ENCODE measurements at regions not wholly inside any gene's neighbourhood (a gene's known extent, or its start where the extent isn't known, plus 50 kb on each side); places are given as distances from the start of the nearest gene placed in this dataset.
A peak's percentile ranks its signal among the peaks of the same experiment; 100 is the strongest.

DNA sequence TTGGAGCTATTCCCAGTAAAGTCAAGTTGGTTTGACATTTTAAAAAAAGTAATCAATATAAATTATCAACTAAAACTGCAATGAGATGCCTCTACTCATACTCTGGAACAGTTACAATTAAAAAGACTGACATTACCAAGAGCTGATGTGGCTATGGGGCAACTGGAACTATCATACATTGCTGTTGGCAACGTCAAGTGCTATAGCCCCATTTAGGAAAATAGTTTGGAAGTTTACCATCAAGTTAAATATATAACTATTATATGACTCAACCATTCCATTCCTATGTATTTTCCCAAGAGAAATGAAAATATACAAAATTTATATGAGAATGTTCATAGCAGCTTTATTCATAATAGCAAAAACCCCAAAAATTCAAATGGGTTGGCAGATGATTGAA lies 111.4 kb upstream of the HDGFL1 start:
- no peak for TF ChIP-seq EZH2 (IDR thresholded peaks at IDR 0.05; ENCODE audit: insufficient read depth, poor library complexity, severe bottlenecking)
- no peak for TF ChIP-seq EZH2phosphoT487 (IDR thresholded peaks at IDR 0.05; ENCODE audit: insufficient read depth, low read depth)
- WGBS, 2 experiments (ENCODE audit: low coverage in 1 of 2, low lambda C conversion rate in 2 of 2, missing lambda C conversion rate in 2 of 2), result 37 to 56% methylated on average over 1 of the region's 1 CpG
- no peaks in the 10 kb centered on the region for H3K9me2 ChIP-seq (ENCODE audit: insufficient read depth)
- no peaks in the 10 kb centered on the region for H3K36me3 ChIP-seq (ENCODE audit: low read depth)
- H2AFZ ChIP-seq, result no peak overlapping the region
- in situ Hi-C loops (cut with MboI), result no loop called here
- H3K79me2 ChIP-seq (ENCODE audit: insufficient read depth), result no peaks in the 10 kb centered on the region
- no peak overlapping the region for H3K4me2 ChIP-seq (ENCODE audit: unreplicated experiment)
- no peaks in the 10 kb centered on the region for H3F3A ChIP-seq (ENCODE audit: insufficient read depth)
- no peaks in the 10 kb centered on the region for H4K20me1 ChIP-seq (ENCODE audit: insufficient read depth)
- H3K4me1 ChIP-seq (ENCODE audit: insufficient read depth), result no peaks in the 10 kb centered on the region
- peaks cover 5% of the 10 kb centered on the region for H3K9me3 ChIP-seq (ENCODE audit: low read depth)
- no peak overlapping the region for H3K4me3 ChIP-seq
- H3K9ac ChIP-seq, result no peak overlapping the region
- H3K27ac ChIP-seq, result no peak overlapping the region
- no peak for DNase-seq
- no peaks in the 10 kb centered on the region for H3K27me3 ChIP-seq (replicated peaks; ENCODE audit: insufficient read depth)

- Histone ChIP-seq H3K79me2 (ENCODE audit: insufficient read depth) (no peaks in the 10 kb centered on the region), H3K4me3 (no peak overlapping the region), H3F3A (ENCODE audit: insufficient read depth) (no peaks in the 10 kb centered on the region), H3K27ac (no peak overlapping the region), H3K9me2 (ENCODE audit: insufficient read depth) (no peaks in the 10 kb centered on the region), H3K9me3 (ENCODE audit: low read depth) (no peaks in the 10 kb centered on the region), H3K36me3 (ENCODE audit: low read depth) (no peaks in the 10 kb centered on the region), H2AFZ (no peak overlapping the region), H3K4me2 (ENCODE audit: unreplicated experiment) (no peak overlapping the region), H3K4me1 (ENCODE audit: insufficient read depth) (peaks cover 5% of the 10 kb centered on the region; the same call in 1 of the 2 replicates), H4K20me1 (ENCODE audit: insufficient read depth) (no peaks in the 10 kb centered on the region), H3K9ac (no peak overlapping the region), H3K27me3 (replicated peaks; ENCODE audit: insufficient read depth) (no peaks in the 10 kb centered on the region)
- DNase-seq, result no peak
- in situ Hi-C loops (cut with MboI), result no loop called here
- WGBS, 2 experiments (ENCODE audit: low coverage in 1 of 2, low lambda C conversion rate in 2 of 2, missing lambda C conversion rate in 2 of 2), result 73 to 75% methylated on average over 4 of the region's 4 CpGs
- TF ChIP-seq EZH2phosphoT487 (IDR thresholded peaks at IDR 0.05; ENCODE audit: insufficient read depth, low read depth) (no peak), EZH2 (IDR thresholded peaks at IDR 0.05; ENCODE audit: insufficient read depth, poor library complexity, severe bottlenecking) (no peak)
These were observed 102.6 kb upstream of the HDGFL1 start for GRCh38 chr6:22466665-22467245.

GRCh38 chr6:22467645-22468044 lies 101.7 kb upstream of the HDGFL1 start:
- H3K4me1 ChIP-seq (ENCODE audit: insufficient read depth), result peaks cover 5% of the 10 kb centered on the region; the same call in 1 of the 2 replicates
- H4K20me1 ChIP-seq (ENCODE audit: insufficient read depth), result no peaks in the 10 kb centered on the region
- H3K27me3 ChIP-seq (replicated peaks; ENCODE audit: insufficient read depth), result no peaks in the 10 kb centered on the region
- no peak overlapping the region for H2AFZ ChIP-seq
- in situ Hi-C loops (cut with MboI), result no loop called here
- no peak overlapping the region for H3K4me3 ChIP-seq
- H3K4me2 ChIP-seq (ENCODE audit: unreplicated experiment), result no peak overlapping the region
- H3K27ac ChIP-seq, result no peak overlapping the region
- no peak for DNase-seq
- H3F3A ChIP-seq (ENCODE audit: insufficient read depth), result no peaks in the 10 kb centered on the region
- H3K79me2 ChIP-seq (ENCODE audit: insufficient read depth), result no peaks in the 10 kb centered on the region
- no peak for TF ChIP-seq EZH2 (IDR thresholded peaks at IDR 0.05; ENCODE audit: insufficient read depth, poor library complexity, severe bottlenecking)
- TF ChIP-seq EZH2phosphoT487 (IDR thresholded peaks at IDR 0.05; ENCODE audit: insufficient read depth, low read depth), result no peak
- H3K36me3 ChIP-seq (ENCODE audit: low read depth), result no peaks in the 10 kb centered on the region
- no peaks in the 10 kb centered on the region for H3K9me3 ChIP-seq (ENCODE audit: low read depth)
- H3K9ac ChIP-seq, result no peak overlapping the region
- 44 to 51% methylated on average over 3 of the region's 3 CpGs for WGBS, 2 experiments (ENCODE audit: low coverage in 1 of 2, low lambda C conversion rate in 2 of 2, missing lambda C conversion rate in 2 of 2)
- no peaks in the 10 kb centered on the region for H3K9me2 ChIP-seq (ENCODE audit: insufficient read depth)

DNA sequence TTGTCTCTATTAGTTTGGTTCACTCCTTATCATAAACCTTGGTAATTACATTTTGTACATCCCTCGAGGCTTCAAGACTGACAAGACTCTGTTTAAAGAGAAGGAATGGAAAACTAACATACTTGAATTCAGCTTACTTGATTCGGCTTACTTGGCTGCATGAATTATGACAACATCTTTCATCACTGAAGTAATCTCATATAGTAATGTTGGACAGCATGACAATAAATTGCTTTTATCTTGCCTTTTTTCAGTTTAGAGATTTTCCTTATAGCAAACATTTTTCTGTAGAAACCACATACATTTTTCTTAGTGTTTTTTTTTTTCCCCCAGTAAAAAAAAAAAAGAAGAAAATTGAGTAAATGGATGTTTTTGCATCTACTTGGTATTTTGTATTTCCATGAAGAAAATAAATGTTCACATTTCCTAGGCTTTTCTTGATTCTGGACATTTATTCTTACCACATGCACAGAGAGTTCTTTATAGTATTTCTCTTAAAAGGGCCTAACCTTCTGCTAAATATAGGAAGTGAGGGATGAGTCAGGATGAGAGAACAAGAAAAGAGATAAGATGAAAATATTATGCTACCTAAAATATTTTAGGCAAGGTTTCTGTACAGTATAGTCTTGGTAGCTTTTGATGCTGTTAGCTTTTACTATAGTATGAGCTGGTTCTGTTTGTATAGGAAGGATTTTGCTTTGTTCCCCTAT lies 101.0 kb upstream of the HDGFL1 start:
- WGBS, 2 experiments (ENCODE audit: low coverage in 1 of 2, low lambda C conversion rate in 2 of 2, missing lambda C conversion rate in 2 of 2), result 14 to 16% methylated on average over 2 of the region's 2 CpGs
- in situ Hi-C loops (cut with MboI), result no loop called here
- H3K27ac ChIP-seq, result no peak overlapping the region

More for the DNA sequence above, 101.0 kb upstream of the HDGFL1 start:
- peak; percentile 17 for DNase-seq
- Histone ChIP-seq H3K27me3 (replicated peaks; ENCODE audit: insufficient read depth) (no peaks in the 10 kb centered on the region), H2AFZ (no peak overlapping the region), H3K9ac (no peak overlapping the region), H4K20me1 (ENCODE audit: insufficient read depth) (no peaks in the 10 kb centered on the region), H3K4me3 (no peak overlapping the region), H3K36me3 (ENCODE audit: low read depth) (no peaks in the 10 kb centered on the region), H3K79me2 (ENCODE audit: insufficient read depth) (no peaks in the 10 kb centered on the region), H3K9me2 (ENCODE audit: insufficient read depth) (no peaks in the 10 kb centered on the region), H3K4me2 (ENCODE audit: unreplicated experiment) (no peak overlapping the region), H3K9me3 (ENCODE audit: low read depth) (no peaks in the 10 kb centered on the region), H3K4me1 (ENCODE audit: insufficient read depth) (peaks cover 5% of the 10 kb centered on the region; the same call in 1 of the 2 replicates), H3F3A (ENCODE audit: insufficient read depth) (no peaks in the 10 kb centered on the region)
- TF ChIP-seq EZH2phosphoT487 (IDR thresholded peaks at IDR 0.05; ENCODE audit: insufficient read depth, low read depth) (no peak), EZH2 (IDR thresholded peaks at IDR 0.05; ENCODE audit: insufficient read depth, poor library complexity, severe bottlenecking) (no peak)

Measured in GM23248 (cell line).